Body of pancreas (tissue), 4 donors: ENCODE measurements at regions not wholly inside any gene's neighbourhood (a gene's known extent, or its start where the extent isn't known, plus 50 kb on each side); places are given as distances from the start of the nearest gene placed in this dataset.

Experiments used
- ATAC-seq: fragments of 150-250 bp; one replicate; pipeline ENCODE4 v1.9.1; 2016
- DNase-seq, 4 donors: peaks; one replicate each; pipeline ENCODE4 v3.0.0-alpha.2; 2019
- H3K27ac ChIP-seq, 4 donors: fragments of 200-600 bp; sonication (generic); 1 replicate in 3 of 4; 2 replicates in 1 of 4; pipeline versions ENCODE4 v1.5.1 to v1.6.1; 2016 to 2019; ENCODE audit warnings: mild to moderate bottlenecking in 1 of 4, mixed read lengths in 1 of 4, moderate library complexity in 1 of 4
- H3K27me3 ChIP-seq, 2 donors: fragments of 200-600 bp; sonication (generic); one replicate each; pipeline ENCODE4 v1.6.0; 2016; ENCODE audit warnings: mild to moderate bottlenecking in 1 of 2
- H3K36me3 ChIP-seq, 2 donors: fragments of 200-600 bp; sonication (generic); replicated peaks in 1 of 2; 2 replicates each; pipeline ENCODE4 v1.5.1; 2016; ENCODE audit warnings: low read depth in 2 of 2; ENCODE audit not compliant: insufficient read depth in 1 of 2
- H3K4me1 ChIP-seq: fragments of 200-600 bp; sonication (generic); one replicate; pipeline ENCODE4 v1.6.0; 2016
- H3K4me3 ChIP-seq, 2 donors: fragments of 200-600 bp; sonication (generic); 1 replicate in 1 of 2; 2 replicates in 1 of 2; pipeline ENCODE4 v1.5.1; 2016 to 2019
- H3K9me3 ChIP-seq, 3 donors: fragments of 200-600 bp; sonication (generic); 1 replicate in 2 of 3; 2 replicates in 1 of 3; pipeline ENCODE4 v1.5.1; 2016
- CTCF ChIP-seq, 7 experiments: fragments of 450-650 bp in 4 of 7; fragments of 200-600 bp in 3 of 7; sonication (generic) in 3 of 7; IDR thresholded peaks; one replicate each; pipeline ENCODE4 v1.5.1; 2016 to 2019; ENCODE audit warnings: antibody characterized with exemption in 7 of 7
- POLR2A ChIP-seq, 3 donors: fragments of 450-650 bp; IDR thresholded peaks; one replicate each; pipeline ENCODE4 v1.6.1; 2016; ENCODE audit warnings: antibody characterized with exemption in 3 of 3, mild to moderate bottlenecking in 2 of 3
- WGBS, 2 donors: methylation state at CpG; one replicate each; pipeline ENCODE4 v1.1.5; 2017; 5-methylcytosine and 5-hydroxymethylcytosine counted together
- intact Hi-C: fragments of 100-400 bp; cut with DNase I; formaldehyde crosslinking; loops from one replicate; pipeline ENCODE4 v1.15.1; 2023

GRCh38 chr1:203421246-203421645, 54.4 kb upstream of the PRELP start:
- intact Hi-C loops = no loop called here
- TF ChIP-seq POLR2A (IDR thresholded peaks at IDR 0.05) (no peak), CTCF (IDR thresholded peaks at IDR 0.05) (no peak)

GRCh38 chr1:203422116-203422515, 53.5 kb upstream of the PRELP start:
- Histone ChIP-seq H3K4me1 (no peaks in the 10 kb centered on the region), H3K27ac (no peak overlapping the region), H3K9me3 (no peaks in the 10 kb centered on the region), H3K36me3 (no peaks in the 10 kb centered on the region), H3K4me3 (no peak overlapping the region), H3K27me3 (no peaks in the 10 kb centered on the region)
- 60 to 65% methylated on average over 6 of the region's 6 CpGs for WGBS, 2 donors
- TF ChIP-seq CTCF (IDR thresholded peaks at IDR 0.05) (no peak), POLR2A (IDR thresholded peaks at IDR 0.05) (no peak)
- intact Hi-C loops = no loop called here
- DNase-seq = no peak
- no peak for ATAC-seq

More at GRCh38 chr1:203421246-203421645, 54.4 kb upstream of the PRELP start:
- H3K9me3 ChIP-seq = no peaks in the 10 kb centered on the region
- no peak for ATAC-seq
- H3K36me3 ChIP-seq = no peaks in the 10 kb centered on the region
- H3K4me3 ChIP-seq = no peak overlapping the region
- H3K4me1 ChIP-seq = no peaks in the 10 kb centered on the region
- no peak for DNase-seq
- no peak overlapping the region for H3K27ac ChIP-seq
- no peaks in the 10 kb centered on the region for H3K27me3 ChIP-seq

GRCh38 chr1:203422656-203423055, 53.0 kb upstream of the PRELP start:
- DNase-seq (no peak), ATAC-seq (no peak)
- H3K4me3 ChIP-seq = no peak overlapping the region
- H3K36me3 ChIP-seq = no peaks in the 10 kb centered on the region
- intact Hi-C loops = no loop called here
- no peaks in the 10 kb centered on the region for H3K9me3 ChIP-seq
- WGBS, 2 donors = 70 to 89% methylated on average over 2 of the region's 2 CpGs
- no peaks in the 10 kb centered on the region for H3K27me3 ChIP-seq
- H3K4me1 ChIP-seq = no peaks in the 10 kb centered on the region
- no peak for TF ChIP-seq POLR2A (IDR thresholded peaks at IDR 0.05)
- no peak for TF ChIP-seq CTCF (IDR thresholded peaks at IDR 0.05)
- no peak overlapping the region for H3K27ac ChIP-seq

- H3K27ac ChIP-seq = no peak overlapping the region
- H3K9me3 ChIP-seq = no peaks in the 10 kb centered on the region
- 78 to 80% methylated on average over 3 of the region's 3 CpGs for WGBS, 2 donors
- no peak for ATAC-seq
- H3K4me1 ChIP-seq = peaks cover 7% of the 10 kb centered on the region
- intact Hi-C loops = no loop called here
- TF ChIP-seq CTCF (IDR thresholded peaks at IDR 0.05) (no peak), POLR2A (IDR thresholded peaks at IDR 0.05) (no peak)
- no peak overlapping the region for H3K4me3 ChIP-seq
- no peaks in the 10 kb centered on the region for H3K36me3 ChIP-seq
- no peak for DNase-seq
- no peaks in the 10 kb centered on the region for H3K27me3 ChIP-seq
Observed at GRCh38 chr1:203424285-203424684, 51.3 kb upstream of the PRELP start.

GRCh38 chr1:203424861-203425662, 50.5 kb upstream of the PRELP start:
- no peak for ATAC-seq
- intact Hi-C loops = no loop called here
- TF ChIP-seq CTCF (IDR thresholded peaks at IDR 0.05) (no peak), POLR2A (IDR thresholded peaks at IDR 0.05) (no peak)
- Histone ChIP-seq H3K36me3 (no peaks in the 10 kb centered on the region), H3K27ac (no peak overlapping the region), H3K4me1 (peaks cover 9% of the 10 kb centered on the region), H3K27me3 (no peaks in the 10 kb centered on the region), H3K4me3 (no peak overlapping the region), H3K9me3 (no peaks in the 10 kb centered on the region)
- WGBS, 2 donors = 44 to 68% methylated on average over 4 of the region's 4 CpGs
- DNase-seq = no peak
